ENCODE measurements at regions not wholly inside any gene's neighbourhood (a gene's known extent, or its start where the extent isn't known, plus 50 kb on each side); places are given as distances from the start of the nearest gene placed in this dataset.

GRCh38 chr10:8319704-8320103, 265.2 kb downstream of the GATA3 start (continued):
- TF ChIP-seq, protein P1, sequence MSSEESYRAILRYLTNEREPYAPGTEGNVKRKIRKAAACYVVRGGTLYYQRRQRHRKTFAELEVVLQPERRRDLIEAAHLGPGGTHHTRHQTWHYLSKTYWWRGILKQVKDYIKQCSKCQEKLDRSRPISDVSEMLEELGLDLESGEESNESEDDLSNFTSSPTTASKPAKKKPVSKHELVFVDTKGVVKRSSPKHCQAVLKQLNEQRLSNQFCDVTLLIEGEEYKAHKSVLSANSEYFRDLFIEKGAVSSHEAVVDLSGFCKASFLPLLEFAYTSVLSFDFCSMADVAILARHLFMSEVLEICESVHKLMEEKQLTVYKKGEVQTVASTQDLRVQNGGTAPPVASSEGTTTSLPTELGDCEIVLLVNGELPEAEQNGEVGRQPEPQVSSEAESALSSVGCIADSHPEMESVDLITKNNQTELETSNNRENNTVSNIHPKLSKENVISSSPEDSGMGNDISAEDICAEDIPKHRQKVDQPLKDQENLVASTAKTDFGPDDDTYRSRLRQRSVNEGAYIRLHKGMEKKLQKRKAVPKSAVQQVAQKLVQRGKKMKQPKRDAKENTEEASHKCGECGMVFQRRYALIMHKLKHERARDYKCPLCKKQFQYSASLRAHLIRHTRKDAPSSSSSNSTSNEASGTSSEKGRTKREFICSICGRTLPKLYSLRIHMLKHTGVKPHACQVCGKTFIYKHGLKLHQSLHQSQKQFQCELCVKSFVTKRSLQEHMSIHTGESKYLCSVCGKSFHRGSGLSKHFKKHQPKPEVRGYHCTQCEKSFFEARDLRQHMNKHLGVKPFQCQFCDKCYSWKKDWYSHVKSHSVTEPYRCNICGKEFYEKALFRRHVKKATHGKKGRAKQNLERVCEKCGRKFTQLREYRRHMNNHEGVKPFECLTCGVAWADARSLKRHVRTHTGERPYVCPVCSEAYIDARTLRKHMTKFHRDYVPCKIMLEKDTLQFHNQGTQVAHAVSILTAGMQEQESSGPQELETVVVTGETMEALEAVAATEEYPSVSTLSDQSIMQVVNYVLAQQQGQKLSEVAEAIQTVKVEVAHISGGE (CRISPR knock-in tag; IDR thresholded peaks at IDR 0.05), result no peak
- TF ChIP-seq SMC3 (IDR thresholded peaks at IDR 0.05; ENCODE audit: borderline replicate concordance, low read length), result no peak
- TF ChIP-seq, protein P2, sequence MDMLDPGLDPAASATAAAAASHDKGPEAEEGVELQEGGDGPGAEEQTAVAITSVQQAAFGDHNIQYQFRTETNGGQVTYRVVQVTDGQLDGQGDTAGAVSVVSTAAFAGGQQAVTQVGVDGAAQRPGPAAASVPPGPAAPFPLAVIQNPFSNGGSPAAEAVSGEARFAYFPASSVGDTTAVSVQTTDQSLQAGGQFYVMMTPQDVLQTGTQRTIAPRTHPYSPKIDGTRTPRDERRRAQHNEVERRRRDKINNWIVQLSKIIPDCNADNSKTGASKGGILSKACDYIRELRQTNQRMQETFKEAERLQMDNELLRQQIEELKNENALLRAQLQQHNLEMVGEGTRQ (IDR thresholded peaks at IDR 0.05; ENCODE audit: borderline replicate concordance, low read depth, low read length), result no peak
- no peak for TF ChIP-seq ZNF207 (IDR thresholded peaks at IDR 0.05; ENCODE audit: borderline replicate concordance)
- no peak for TF ChIP-seq PML (IDR thresholded peaks at IDR 0.05; ENCODE audit: low read length)
- no peak for TF ChIP-seq IKZF2 (IDR thresholded peaks at IDR 0.05)
- TF ChIP-seq ASH2L (IDR thresholded peaks at IDR 0.05; ENCODE audit: borderline replicate concordance, low read depth), result no peak
- no peak for TF ChIP-seq NBN (IDR thresholded peaks at IDR 0.05)
- no peak for TF ChIP-seq SMAD1 (IDR thresholded peaks at IDR 0.05; ENCODE audit: low read depth, partially characterized antibody)
- TF ChIP-seq SP1 (IDR thresholded peaks at IDR 0.05; ENCODE audit: low read depth, low read length), result no peak
- TF ChIP-seq NFYB (IDR thresholded peaks at IDR 0.05; ENCODE audit: insufficient read depth, low read depth, low read length), result no peak
- TF ChIP-seq SPI1 (IDR thresholded peaks at IDR 0.05; ENCODE audit: borderline replicate concordance, insufficient read depth, low read depth, low read length), result no peak
